ENCODE measurements at regions not wholly inside any gene's neighbourhood (a gene's known extent, or its start where the extent isn't known, plus 50 kb on each side); places are given as distances from the start of the nearest gene placed in this dataset.
A peak's percentile ranks its signal among the peaks of the same experiment; 100 is the strongest.
"Not testable (repeated sequence)": the region's sequence is repeated elsewhere in the genome, so short reads cannot be mapped to it uniquely, and the experiment has no call there.

GRCh38 chr5:78726571-78726970, 78.0 kb upstream of the LHFPL2 start:
- DNase-seq, result no peak

GRCh38 chr5:78726003-78726402, 77.4 kb upstream of the LHFPL2 start:
- no peak for DNase-seq

DNA sequence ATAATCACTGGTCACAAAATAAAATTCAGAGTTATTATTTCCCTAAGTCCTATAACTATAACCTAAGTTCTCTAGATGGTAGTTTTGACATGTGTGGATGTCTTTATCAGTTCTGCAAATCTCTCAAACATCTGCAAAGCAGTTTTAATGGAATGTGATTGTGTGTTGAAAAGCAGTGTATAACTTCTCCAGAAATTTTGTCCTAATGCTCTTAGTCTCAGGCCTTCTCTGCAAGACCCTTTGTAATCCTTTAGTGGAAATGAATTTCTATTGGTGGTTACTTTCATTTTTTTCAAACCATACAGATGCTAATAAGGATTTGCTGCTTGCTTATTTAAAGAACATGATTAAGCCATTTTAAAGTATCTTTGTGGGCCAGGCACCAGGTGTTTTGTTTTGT, 75.5 kb upstream of the LHFPL2 start:
- no peak for DNase-seq

- no peak for DNase-seq
Observed at GRCh38 chr5:78720997-78721396, 72.4 kb upstream of the LHFPL2 start.

DNA sequence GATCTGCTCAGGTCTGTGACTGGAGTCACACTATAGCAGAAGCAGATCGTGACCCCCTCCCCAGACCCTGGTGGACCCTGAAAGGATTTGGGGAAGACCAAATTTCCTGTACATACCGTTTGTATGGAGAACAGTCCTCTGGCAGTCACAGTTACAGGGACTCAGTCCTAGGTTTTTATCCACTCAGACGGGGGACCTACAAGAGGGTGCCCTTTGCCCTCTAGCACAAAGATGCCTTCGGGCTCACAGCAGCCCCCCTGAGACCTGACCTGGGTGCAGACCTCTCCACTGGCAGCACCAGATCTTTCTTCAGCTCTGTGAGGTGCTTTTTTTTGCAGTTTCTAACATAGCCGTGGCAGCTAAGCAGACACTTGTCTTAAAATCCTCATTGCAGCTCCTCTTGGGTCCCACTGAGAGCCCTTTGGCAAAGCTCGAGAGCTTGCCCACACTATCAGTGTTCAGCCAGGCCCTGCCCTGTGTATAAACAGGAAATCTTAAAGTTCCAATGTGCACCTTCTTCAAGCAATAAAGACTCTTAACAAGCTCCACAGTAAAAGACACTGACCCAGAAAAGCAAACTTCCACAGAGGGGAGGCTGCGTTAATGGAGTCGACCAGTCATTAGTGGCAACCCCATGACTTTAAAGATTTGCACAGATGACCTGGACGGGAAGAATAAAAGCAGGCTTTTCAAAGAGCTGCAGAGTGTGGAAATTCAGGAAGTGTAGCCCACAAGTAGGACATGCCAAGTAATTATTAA, 71.8 kb upstream of the LHFPL2 start:
- DNase-seq, result peak; percentile 44

GRCh38 chr5:78719504-78720219, 71.1 kb upstream of the LHFPL2 start:
- DNase-seq, result no peak

DNA sequence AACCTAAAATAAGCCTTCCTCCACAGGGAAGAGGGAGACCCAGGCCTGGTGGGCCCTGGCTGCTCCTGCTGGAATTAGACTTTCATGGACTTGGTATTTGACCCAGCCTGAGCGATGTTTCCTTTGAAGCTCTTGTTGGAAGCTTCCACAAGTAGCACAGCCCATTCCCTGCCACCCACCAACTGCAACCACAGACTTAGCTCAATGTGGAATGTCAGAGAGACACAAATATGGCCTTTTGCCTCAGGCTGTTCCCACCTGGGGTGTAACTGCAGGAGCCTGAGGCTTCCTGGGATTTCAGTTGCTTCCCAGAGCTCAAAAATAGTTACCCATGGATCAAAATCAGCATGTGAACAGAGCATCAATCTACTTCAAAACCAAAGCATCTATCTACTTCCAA, 70.3 kb upstream of the LHFPL2 start:
- no peak for DNase-seq

DNA sequence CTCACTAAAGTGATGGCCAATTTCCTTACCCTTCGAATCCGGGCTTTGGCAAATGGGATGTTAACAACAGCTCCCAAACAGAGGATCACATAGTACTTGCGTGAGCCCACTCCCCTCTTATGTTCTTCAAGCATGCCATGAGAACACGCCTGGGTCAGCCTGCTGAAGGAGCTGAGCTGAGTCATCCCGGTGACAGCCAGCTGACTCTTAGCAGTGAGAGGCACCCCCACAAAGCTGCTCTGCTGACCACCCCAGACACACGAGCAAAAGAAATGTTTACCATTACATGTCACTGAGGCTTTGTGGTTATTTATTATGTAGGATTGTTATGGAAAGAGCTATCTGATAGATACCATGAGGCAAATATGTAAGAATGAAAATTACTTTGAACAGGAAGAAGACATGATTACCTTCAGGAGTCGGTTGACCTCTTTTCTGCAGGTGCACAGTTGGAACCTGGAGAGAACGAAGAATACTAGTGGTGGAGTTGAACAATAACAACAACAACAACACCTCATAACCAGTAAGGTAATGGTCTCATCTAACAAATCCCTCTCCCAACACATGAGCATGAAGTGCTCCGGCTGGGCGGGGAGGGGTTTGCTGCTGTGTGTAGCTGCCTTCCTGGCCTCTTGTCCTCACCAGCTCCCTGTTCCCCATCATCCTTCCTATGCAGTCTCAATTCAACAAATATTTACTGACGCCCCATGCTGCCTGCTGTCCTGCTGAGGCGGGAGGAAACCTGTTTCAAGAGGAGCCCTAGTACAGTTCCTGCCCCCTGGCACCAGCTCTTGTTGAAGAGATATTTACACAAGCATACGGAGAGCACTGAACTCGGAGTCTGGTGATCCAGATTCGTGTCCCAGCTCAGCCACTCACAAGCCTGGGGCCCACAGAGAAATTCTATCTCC, 69.4 kb upstream of the LHFPL2 start:
- DNase-seq, result no peak

- DNase-seq, result no peak
Observed at GRCh38 chr5:78716206-78716605, 67.6 kb upstream of the LHFPL2 start.

DNA sequence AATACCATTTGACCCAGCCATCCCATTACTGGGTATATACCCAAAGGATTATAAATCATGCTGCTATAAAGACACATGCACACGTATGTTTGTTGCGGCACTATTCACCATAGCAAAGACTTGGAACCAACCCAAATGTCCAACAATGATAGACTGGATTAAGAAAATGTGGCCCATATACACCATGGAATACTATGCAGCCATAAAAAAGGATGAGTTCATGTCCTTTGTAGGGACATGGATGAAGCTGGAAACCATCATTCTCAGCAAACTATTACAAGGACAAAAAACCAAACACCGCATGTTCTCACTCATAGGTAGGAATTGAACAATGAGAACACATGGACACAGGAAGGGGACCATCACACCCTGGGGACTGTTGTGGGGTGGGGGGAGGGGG, 66.8 kb upstream of the LHFPL2 start:
- DNase-seq, result not testable (repeated sequence)

DNA sequence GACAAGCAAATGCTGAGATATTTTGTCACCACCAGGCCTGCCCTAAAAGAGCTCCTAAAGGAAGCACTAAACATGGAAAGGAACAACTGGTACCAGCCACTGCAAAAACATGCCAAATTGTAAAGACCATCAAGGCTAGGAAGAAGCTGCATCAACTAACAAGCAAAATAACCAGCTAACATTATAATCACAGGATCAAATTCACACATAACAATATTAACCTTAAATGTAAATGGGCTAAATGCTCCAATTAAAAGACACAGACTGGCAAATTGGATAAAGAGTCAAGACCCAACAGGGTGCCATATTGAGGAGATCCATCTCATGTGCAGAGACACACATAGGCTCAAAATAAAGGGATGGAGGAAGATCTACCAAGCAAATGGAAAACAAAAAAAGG, 63.1 kb upstream of the LHFPL2 start:
- DNase-seq, result not testable (repeated sequence)

DNA sequence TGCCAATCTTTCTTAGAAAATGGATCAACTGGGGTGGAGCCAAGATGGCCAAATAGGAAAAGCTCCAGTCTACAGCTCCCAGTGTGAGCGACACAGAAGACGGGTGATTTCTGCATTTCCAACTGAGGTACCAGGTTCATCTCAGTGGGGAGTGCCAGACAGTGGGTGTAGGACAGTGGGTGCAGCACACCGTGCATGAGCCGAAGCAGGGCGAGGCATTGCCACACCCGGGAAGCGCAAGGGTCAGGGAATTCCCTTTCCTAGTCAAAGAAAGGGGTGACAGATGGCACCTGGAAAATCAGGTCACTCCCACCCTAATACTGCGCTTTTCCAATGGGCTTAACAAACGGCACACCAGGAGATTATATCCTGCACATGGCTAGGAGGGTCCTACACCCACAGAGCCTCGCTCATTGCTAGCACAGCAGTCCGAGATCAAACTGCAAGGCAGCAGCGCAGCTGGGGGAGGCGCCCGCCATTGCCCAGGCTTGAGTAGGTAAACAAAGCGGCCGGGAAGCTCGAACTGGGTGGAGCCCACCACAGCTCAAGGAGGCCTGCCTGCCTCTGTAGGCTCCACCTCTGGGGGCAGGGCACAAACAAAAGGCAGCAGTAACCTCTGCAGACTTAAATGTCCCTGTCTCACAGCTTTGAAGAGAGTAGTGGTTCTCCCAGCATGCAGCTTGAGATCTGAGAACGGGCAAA, 61.3 kb upstream of the LHFPL2 start:
- DNase-seq, result not testable (repeated sequence)

DNA sequence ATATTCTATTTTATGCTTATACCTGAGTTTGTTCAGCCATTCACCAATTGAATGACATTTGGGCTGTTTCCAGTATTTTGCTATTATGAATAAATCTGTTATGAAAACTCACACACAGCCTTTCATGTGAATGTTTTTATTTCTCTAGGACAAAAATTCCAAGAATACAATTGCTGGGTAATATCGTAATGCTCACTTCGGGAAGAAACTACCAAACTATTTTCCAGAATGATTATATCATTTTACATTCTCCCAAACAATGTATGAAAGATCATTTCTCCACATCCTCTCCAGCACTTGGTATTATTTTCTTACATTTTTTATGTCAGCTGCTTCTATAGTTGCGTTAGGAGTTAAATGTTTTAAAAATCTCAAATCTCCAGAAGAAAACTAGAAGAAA, 58.3 kb upstream of the LHFPL2 start:
- DNase-seq, result no peak

DNA sequence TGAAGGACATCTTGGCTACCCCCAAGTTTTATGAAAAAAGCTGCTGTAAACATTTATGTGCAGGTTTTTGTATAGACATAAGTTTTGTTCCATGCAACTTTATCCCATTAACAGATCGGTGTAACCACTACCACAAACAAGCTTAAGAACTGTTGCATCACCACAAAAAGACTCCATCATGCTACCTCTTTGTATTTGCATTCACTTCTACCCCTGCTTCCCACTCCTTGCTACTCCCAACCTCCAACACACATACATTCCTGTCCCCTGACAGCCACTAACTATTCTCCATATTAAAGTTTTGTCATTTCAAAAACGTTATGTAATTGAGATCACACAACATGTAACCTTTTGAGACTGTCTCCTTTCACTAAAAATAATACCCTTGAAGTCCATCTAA, 57.8 kb upstream of the LHFPL2 start:
- no peak for DNase-seq

GRCh38 chr5:78705826-78706225, 57.3 kb upstream of the LHFPL2 start:
- no peak for DNase-seq

DNA sequence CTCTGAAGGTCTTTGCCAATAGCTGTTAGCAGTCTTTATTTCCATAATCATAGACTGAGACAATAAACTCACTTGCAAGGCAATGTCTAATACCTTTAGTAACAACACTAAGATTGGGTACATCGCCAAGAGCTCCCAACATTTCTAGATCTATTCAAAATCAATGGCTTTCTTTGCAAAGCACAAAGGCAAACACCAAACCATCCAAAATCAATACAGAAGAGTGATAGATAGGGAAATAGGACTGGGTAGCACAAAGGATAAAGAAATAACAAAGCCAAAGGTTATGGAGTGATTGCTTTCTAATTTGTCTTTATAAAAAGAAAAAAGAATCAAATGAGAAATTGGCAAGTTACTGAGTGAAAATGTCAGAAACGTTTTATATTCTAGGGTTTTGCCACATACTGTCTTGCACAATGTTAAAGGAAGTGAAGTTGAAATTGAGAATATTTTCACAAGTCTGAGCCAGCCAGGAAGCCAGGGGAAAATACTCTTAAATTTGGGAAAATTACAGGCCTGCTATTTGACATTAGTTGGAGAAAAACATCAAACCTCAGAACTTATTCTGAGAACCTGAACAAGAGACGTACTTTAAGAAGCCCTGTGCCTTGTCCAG, 53.3 kb upstream of the LHFPL2 start:
- DNase-seq, result no peak

- peak; percentile 24 for DNase-seq
Observed at GRCh38 chr5:78699552-78700153, 51.1 kb upstream of the LHFPL2 start.

DNA sequence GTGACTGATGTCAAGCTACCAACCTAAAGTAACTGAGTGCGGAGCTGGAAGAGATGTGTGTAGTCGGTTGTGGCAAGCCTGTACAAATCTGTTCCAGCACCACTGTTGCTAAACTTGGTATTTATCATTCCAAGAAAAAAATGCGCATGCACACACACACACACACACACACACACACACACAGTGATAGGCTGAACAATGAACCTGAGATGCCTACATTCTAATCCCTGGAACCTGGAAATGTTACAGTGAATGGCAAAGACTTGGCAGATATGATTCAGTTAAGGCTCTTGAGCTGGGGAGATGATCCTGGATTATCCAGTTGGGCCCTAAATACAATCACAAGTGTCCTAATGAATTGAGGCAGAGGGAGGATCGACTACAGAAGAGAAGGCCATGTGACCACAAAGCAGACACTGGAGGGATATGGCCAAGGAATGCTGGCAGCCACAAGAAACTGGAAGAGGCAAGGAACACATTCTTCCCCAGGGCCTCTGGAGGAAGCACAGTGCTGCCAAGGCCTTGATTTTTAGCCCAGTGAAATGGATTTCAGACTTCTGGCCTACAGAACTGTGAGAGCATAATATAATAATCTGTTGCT, 49.7 kb upstream of the LHFPL2 start:
- no peak for DNase-seq

All from hematopoietic multipotent progenitor cell treated with erythropoietin and hydrocortisone succinate and interleukin-3 and kit ligand, for 4 days (in vitro differentiated cells).